WERI-Rb-1 (cell line): ENCODE measurements at regions not wholly inside any gene's neighbourhood (a gene's known extent, or its start where the extent isn't known, plus 50 kb on each side); places are given as distances from the start of the nearest gene placed in this dataset.

Experiments used
- DNase-seq: peaks from one replicate; pipeline ENCODE4 v3.0.0-alpha.2; 2020
- H3K27ac ChIP-seq: fragments of 250-450 bp; sonication (Bioruptor Pico); 2 replicates; pipeline ENCODE4 v1.5.1; 2020; ENCODE audit warnings: mild to moderate bottlenecking, moderate library complexity
- H3K27me3 ChIP-seq: fragments of 250-450 bp; sonication (Bioruptor Pico); 2 replicates; pipeline ENCODE4 v1.5.1; 2021; ENCODE audit warnings: mild to moderate bottlenecking, low read depth, moderate library complexity; ENCODE audit not compliant: insufficient read depth, severe bottlenecking
- H3K36me3 ChIP-seq: fragments of 250-450 bp; sonication (Bioruptor Pico); 2 replicates; pipeline ENCODE4 v1.5.1; 2020; ENCODE audit warnings: mild to moderate bottlenecking, moderate library complexity
- H3K4me3 ChIP-seq: 2 replicates; pipeline ENCODE4 v1.5.1; 2011; ENCODE audit warnings: low read depth, mild to moderate bottlenecking, control low read depth, low read length
- H3K9me3 ChIP-seq: fragments of 250-450 bp; sonication (Bioruptor Pico); 2 replicates; pipeline ENCODE4 v1.5.1; 2021; ENCODE audit warnings: mild to moderate bottlenecking, moderate library complexity; ENCODE audit not compliant: severe bottlenecking
- TF ChIP-seq, protein P1 (sequence below): IDR thresholded peaks from 2 replicates; pipeline ENCODE4 v1.5.1; 2011; ENCODE audit warnings: low read depth, mild to moderate bottlenecking, control low read depth, inconsistent platforms, low read length

DNA sequence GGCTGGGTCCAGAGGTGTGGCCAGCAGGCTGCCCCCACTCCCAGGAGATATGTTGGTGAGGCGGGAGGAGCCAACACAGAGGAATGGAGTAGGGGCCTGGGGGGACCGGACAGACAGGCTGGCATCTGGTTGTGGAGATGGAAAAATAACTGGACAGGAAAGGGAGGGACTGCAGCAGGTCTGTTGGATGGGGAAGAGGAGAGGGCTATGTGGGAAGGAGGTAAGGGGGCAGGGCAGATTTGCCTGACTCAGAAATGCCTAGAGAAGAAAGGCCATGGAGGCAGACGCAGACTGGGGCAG lies 160.4 kb downstream of the TRIM29 start:
- H3K9me3 ChIP-seq, result peaks cover 4% of the 10 kb centered on the region
- TF ChIP-seq, protein P1, sequence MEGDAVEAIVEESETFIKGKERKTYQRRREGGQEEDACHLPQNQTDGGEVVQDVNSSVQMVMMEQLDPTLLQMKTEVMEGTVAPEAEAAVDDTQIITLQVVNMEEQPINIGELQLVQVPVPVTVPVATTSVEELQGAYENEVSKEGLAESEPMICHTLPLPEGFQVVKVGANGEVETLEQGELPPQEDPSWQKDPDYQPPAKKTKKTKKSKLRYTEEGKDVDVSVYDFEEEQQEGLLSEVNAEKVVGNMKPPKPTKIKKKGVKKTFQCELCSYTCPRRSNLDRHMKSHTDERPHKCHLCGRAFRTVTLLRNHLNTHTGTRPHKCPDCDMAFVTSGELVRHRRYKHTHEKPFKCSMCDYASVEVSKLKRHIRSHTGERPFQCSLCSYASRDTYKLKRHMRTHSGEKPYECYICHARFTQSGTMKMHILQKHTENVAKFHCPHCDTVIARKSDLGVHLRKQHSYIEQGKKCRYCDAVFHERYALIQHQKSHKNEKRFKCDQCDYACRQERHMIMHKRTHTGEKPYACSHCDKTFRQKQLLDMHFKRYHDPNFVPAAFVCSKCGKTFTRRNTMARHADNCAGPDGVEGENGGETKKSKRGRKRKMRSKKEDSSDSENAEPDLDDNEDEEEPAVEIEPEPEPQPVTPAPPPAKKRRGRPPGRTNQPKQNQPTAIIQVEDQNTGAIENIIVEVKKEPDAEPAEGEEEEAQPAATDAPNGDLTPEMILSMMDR, result no peak
- H3K27me3 ChIP-seq, result no peaks in the 10 kb centered on the region
- H3K36me3 ChIP-seq, result no peaks in the 10 kb centered on the region
- H3K4me3 ChIP-seq, result no peak overlapping the region
- no peak overlapping the region for H3K27ac ChIP-seq
- no peak for DNase-seq

DNA sequence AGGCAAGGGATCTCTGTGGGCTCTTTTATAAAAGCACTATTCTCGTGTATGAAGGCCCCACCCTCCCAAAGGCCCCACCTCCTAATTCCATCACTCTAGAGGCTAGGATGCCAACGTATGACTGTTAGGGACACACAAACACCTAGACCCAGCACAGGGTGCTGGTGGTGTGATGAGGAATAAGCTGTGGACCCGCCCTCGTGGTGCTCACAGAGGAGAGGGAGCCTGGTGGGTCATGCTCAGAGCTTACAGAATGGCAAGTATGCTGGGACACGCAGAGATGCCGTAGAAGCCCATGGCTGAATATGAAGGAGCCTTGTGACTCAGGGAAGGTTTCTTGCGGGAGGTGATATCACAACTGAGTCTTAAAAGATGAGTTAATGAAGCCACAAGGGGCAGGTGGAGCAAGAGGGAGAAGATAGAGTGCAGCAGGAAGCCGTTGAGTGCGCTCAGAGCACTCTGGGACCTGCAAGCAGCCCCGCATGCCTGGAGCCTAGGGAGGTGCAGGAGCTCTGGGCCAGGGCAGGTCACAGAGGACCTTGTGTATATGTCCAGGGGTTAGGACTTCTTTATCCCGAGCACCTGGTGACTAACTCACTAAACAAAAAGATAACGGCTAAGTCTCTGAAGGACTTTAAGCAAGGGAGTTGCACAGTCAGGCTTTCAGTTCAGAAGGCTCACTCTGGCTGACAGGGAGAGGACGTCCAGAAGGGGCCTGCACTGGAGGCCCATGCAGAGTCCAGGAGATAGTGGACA lies 160.9 kb downstream of the TRIM29 start:
- H3K9me3 ChIP-seq, result peaks cover 4% of the 10 kb centered on the region
- TF ChIP-seq, protein P1, result no peak
- H3K4me3 ChIP-seq, result no peak overlapping the region
- no peaks in the 10 kb centered on the region for H3K36me3 ChIP-seq
- H3K27me3 ChIP-seq, result no peaks in the 10 kb centered on the region
- no peak for DNase-seq
- no peak overlapping the region; the same call in 1 of the 2 replicates for H3K27ac ChIP-seq

DNA sequence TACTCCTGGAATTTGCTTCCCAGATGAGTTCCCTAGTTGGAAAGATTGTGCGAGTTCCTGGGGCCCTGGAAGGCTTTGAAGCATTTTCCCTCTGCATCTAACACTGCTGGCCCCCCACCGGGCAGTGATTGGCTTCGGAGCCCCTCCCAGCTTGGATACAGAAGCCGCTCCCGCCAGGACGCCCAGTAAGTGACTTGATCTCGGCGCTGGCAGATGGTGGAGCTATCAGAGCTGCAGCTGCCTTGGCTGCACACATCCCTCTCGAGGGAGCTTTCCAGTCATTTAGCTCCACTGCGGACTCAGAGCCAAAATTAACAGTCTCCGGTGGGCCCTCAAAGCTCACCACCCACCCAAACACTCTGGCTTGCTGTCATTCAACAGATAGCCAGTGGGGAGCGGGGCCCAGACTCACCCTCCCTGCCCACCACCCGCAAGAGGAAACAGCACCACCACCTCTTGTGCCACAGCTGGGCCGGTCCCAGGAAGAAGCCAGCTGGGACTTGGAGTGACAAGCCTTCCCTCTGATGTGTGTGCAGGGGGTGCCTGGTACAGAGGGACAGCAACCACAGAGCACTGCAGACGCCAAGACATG lies 162.3 kb downstream of the TRIM29 start:
- peak; percentile 91 for DNase-seq
- Histone ChIP-seq H3K9me3 (peaks cover 4% of the 10 kb centered on the region), H3K36me3 (no peaks in the 10 kb centered on the region), H3K27ac (peak overlapping the region; percentile 58), H3K27me3 (no peaks in the 10 kb centered on the region), H3K4me3 (peak overlapping the region; percentile 12; the same call in 1 of the 2 replicates)
- TF ChIP-seq, protein P1, result no peak

DNA sequence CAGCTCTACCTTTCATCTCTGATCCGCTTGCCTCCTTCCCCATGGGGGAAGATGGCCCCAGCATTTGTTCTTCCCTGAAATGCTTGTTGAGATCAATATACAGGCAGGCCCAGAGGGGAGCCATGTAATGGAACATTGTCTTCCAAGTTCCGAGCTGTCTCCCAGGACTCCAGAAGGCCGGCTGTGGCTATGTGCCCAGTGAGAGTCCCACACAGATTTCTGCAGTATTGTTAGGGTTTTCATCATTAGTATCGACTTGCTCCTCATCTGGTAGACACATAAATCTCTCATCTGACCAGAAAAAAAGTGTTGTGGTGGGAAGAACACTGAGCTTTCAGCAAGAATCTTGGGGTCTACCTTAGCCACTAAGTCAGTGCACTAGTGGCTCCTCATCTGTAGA lies 163.4 kb downstream of the TRIM29 start:
- Histone ChIP-seq H3K27me3 (no peaks in the 10 kb centered on the region), H3K4me3 (no peak overlapping the region), H3K27ac (no peak overlapping the region), H3K36me3 (no peaks in the 10 kb centered on the region), H3K9me3 (peaks cover 4% of the 10 kb centered on the region)
- TF ChIP-seq, protein P1, result no peak
- no peak for DNase-seq

DNA sequence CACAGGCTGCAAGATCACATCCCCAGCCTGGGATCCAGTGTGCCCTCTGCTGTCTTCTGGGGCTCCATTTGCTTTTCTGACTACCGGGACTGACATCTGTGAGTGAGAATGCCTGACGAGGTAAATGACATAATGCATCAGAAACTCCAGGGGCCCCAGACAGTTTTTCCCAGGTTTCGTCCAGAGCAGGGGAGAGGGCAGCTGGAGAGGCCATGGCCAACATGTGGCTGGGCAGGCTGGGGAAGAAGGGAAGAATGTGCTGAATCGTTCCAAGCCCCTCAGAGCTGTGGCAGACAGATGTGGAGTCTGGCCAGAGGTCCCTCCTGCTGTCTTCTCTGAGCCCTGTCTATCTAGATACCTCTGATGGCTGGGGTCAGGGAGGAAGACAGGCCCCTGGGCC lies 163.9 kb downstream of the TRIM29 start:
- Histone ChIP-seq H3K9me3 (peaks cover 4% of the 10 kb centered on the region), H3K36me3 (no peaks in the 10 kb centered on the region), H3K27ac (no peak overlapping the region), H3K27me3 (no peaks in the 10 kb centered on the region), H3K4me3 (no peak overlapping the region)
- TF ChIP-seq, protein P1, result peak; percentile 13; the same call in 1 of the 2 replicates
- DNase-seq, result no peak
